K562 (cell line): ENCODE measurements at regions not wholly inside any gene's neighbourhood (a gene's known extent, or its start where the extent isn't known, plus 50 kb on each side); places are given as distances from the start of the nearest gene placed in this dataset.

Source experiments
- HDAC8 ChIP-seq: fragments of 450-650 bp; IDR thresholded peaks from 2 replicates; pipeline ENCODE4 v1.6.1; 2016; ENCODE audit warnings: mild to moderate bottlenecking, missing genetic modification characterization, moderate library complexity, missing compliant biosample characterization
- RUNX1 ChIP-seq: sonication (generic); IDR thresholded peaks from 2 replicates; pipeline ENCODE4 v1.6.1; 2016; ENCODE audit warnings: antibody characterized with exemption, low read depth
- TF ChIP-seq, protein P1 (sequence below): sonication (generic); formaldehyde crosslinking; IDR thresholded peaks from 2 replicates; pipeline ENCODE4 v1.8.1; 2023; ENCODE audit warnings: mild to moderate bottlenecking, missing genetic modification reagents
- TF ChIP-seq, protein P2 (sequence below): sonication (generic); formaldehyde crosslinking; IDR thresholded peaks from 2 replicates; pipeline ENCODE4 v1.8.0; 2022; ENCODE audit warnings: mild to moderate bottlenecking, missing genetic modification reagents

DNA sequence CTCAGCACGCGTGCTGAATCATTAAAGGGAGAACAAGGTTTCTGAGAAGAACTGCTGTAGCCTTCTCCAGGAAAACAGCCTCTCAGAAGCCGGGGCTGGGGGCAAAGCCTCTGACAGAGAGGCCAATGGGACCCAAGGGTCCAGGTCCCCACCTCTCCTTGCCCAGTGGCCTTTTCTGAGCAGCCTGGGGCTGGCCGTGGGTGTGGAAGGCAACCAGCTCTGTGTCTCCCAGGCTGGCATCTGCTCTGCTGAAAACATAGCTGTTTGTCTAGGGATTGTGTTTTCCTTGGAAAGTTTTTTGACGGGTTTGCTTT, 261.2 kb downstream of the NPHP4 start (continued):
- TF ChIP-seq, protein P1, sequence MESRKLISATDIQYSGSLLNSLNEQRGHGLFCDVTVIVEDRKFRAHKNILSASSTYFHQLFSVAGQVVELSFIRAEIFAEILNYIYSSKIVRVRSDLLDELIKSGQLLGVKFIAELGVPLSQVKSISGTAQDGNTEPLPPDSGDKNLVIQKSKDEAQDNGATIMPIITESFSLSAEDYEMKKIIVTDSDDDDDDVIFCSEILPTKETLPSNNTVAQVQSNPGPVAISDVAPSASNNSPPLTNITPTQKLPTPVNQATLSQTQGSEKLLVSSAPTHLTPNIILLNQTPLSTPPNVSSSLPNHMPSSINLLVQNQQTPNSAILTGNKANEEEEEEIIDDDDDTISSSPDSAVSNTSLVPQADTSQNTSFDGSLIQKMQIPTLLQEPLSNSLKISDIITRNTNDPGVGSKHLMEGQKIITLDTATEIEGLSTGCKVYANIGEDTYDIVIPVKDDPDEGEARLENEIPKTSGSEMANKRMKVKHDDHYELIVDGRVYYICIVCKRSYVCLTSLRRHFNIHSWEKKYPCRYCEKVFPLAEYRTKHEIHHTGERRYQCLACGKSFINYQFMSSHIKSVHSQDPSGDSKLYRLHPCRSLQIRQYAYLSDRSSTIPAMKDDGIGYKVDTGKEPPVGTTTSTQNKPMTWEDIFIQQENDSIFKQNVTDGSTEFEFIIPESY: no peak
- TF ChIP-seq RUNX1 (no peak), HDAC8 (no peak)
- TF ChIP-seq, protein P2, sequence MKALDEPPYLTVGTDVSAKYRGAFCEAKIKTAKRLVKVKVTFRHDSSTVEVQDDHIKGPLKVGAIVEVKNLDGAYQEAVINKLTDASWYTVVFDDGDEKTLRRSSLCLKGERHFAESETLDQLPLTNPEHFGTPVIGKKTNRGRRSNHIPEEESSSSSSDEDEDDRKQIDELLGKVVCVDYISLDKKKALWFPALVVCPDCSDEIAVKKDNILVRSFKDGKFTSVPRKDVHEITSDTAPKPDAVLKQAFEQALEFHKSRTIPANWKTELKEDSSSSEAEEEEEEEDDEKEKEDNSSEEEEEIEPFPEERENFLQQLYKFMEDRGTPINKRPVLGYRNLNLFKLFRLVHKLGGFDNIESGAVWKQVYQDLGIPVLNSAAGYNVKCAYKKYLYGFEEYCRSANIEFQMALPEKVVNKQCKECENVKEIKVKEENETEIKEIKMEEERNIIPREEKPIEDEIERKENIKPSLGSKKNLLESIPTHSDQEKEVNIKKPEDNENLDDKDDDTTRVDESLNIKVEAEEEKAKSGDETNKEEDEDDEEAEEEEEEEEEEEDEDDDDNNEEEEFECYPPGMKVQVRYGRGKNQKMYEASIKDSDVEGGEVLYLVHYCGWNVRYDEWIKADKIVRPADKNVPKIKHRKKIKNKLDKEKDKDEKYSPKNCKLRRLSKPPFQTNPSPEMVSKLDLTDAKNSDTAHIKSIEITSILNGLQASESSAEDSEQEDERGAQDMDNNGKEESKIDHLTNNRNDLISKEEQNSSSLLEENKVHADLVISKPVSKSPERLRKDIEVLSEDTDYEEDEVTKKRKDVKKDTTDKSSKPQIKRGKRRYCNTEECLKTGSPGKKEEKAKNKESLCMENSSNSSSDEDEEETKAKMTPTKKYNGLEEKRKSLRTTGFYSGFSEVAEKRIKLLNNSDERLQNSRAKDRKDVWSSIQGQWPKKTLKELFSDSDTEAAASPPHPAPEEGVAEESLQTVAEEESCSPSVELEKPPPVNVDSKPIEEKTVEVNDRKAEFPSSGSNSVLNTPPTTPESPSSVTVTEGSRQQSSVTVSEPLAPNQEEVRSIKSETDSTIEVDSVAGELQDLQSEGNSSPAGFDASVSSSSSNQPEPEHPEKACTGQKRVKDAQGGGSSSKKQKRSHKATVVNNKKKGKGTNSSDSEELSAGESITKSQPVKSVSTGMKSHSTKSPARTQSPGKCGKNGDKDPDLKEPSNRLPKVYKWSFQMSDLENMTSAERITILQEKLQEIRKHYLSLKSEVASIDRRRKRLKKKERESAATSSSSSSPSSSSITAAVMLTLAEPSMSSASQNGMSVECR (CRISPR knock-in tag): no peak
